SK-N-SH treated with all-trans-retinoic acid at 6 μM for 48 hours (cell line): ENCODE measurements at regions not wholly inside any gene's neighbourhood (a gene's known extent, or its start where the extent isn't known, plus 50 kb on each side); places are given as distances from the start of the nearest gene placed in this dataset.

ENCODE experiments used
- ATAC-seq: fragments of 200-7000 bp; cut with Tn5 transposase; 3 replicates; pipeline ENCODE4 v1.9.1; 2020; ENCODE audit warnings: mild to moderate bottlenecking, moderate library complexity
- BACH2 ChIP-seq: fragments of 250-450 bp; sonication (Bioruptor Pico); IDR thresholded peaks from 2 replicates; pipeline ENCODE4 v1.9.0; 2021; ENCODE audit warnings: mild to moderate bottlenecking, borderline replicate concordance
- CSDC2 ChIP-seq: fragments of 250-450 bp; sonication (Bioruptor Pico); IDR thresholded peaks from 2 replicates; pipeline ENCODE4 v1.5.0; 2020; ENCODE audit warnings: mild to moderate bottlenecking, moderate library complexity
- ESRRG ChIP-seq: fragments of 250-450 bp; sonication (Bioruptor Pico); IDR thresholded peaks from 2 replicates; pipeline ENCODE4 v1.6.1; 2021; ENCODE audit warnings: mild to moderate bottlenecking
- GLIS3 ChIP-seq: fragments of 250-450 bp; sonication (Bioruptor Pico); IDR thresholded peaks from 2 replicates; pipeline ENCODE4 v1.5.0; 2020; ENCODE audit warnings: mild to moderate bottlenecking, moderate library complexity
- ISL1 ChIP-seq: fragments of 250-450 bp; sonication (Bioruptor Pico); IDR thresholded peaks from 2 replicates; pipeline ENCODE4 v2.1.2; 2022; ENCODE audit warnings: mild to moderate bottlenecking, moderate library complexity
- OSR1 ChIP-seq: fragments of 250-450 bp; sonication (Bioruptor Pico); IDR thresholded peaks from 2 replicates; pipeline ENCODE4 v1.8.0; 2022; ENCODE audit warnings: moderate library complexity, mild to moderate bottlenecking, inconsistent platforms
- POU6F1 ChIP-seq: fragments of 250-450 bp; sonication (Bioruptor Pico); IDR thresholded peaks from 2 replicates; pipeline ENCODE4 v1.8.0; 2021; ENCODE audit warnings: low read depth, mild to moderate bottlenecking, moderate library complexity, borderline replicate concordance
- PPARA ChIP-seq: fragments of 250-450 bp; sonication (Bioruptor Pico); IDR thresholded peaks from 2 replicates; pipeline ENCODE4 v1.5.0; 2020; ENCODE audit warnings: mild to moderate bottlenecking, borderline replicate concordance
- RARB ChIP-seq: fragments of 250-450 bp; sonication (Bioruptor Pico); IDR thresholded peaks from 2 replicates; pipeline ENCODE4 v1.8.0; 2021; ENCODE audit warnings: mild to moderate bottlenecking, moderate library complexity
- SNAI2 ChIP-seq: fragments of 250-450 bp; sonication (Bioruptor Pico); IDR thresholded peaks from 2 replicates; pipeline ENCODE4 v1.5.0; 2020; ENCODE audit warnings: mild to moderate bottlenecking, moderate library complexity
- TCF4 ChIP-seq: fragments of 250-450 bp; sonication (Bioruptor Pico); IDR thresholded peaks from 2 replicates; pipeline ENCODE4 v1.8.0; 2021; ENCODE audit warnings: mild to moderate bottlenecking, moderate library complexity, borderline replicate concordance
- TOX ChIP-seq: fragments of 250-450 bp; sonication (Bioruptor Pico); IDR thresholded peaks from 2 replicates; pipeline ENCODE4 v1.8.0; 2021; ENCODE audit warnings: mild to moderate bottlenecking, moderate library complexity, borderline replicate concordance
- TSHZ2 ChIP-seq: fragments of 250-450 bp; sonication (Bioruptor Pico); IDR thresholded peaks from 2 replicates; pipeline ENCODE4 v1.5.0; 2020; ENCODE audit warnings: mild to moderate bottlenecking, moderate library complexity
- ZC3H10 ChIP-seq: fragments of 250-450 bp; sonication (Bioruptor Pico); IDR thresholded peaks from 2 replicates; pipeline ENCODE4 v1.5.1; 2021; ENCODE audit warnings: mild to moderate bottlenecking, moderate library complexity
- ZFP30 ChIP-seq: fragments of 450-650 bp; formaldehyde crosslinking; IDR thresholded peaks from 2 replicates; pipeline ENCODE4 v1.5.0; 2022; ENCODE audit warnings: mild to moderate bottlenecking, moderate library complexity
- ZNF565 ChIP-seq: fragments of 450-650 bp; formaldehyde crosslinking; conservative IDR thresholded peaks from 2 replicates; pipeline ENCODE4 v1.5.0; 2020; ENCODE audit warnings: low read depth, mild to moderate bottlenecking, moderate library complexity
- ZNF70 ChIP-seq: fragments of 450-650 bp; formaldehyde crosslinking; IDR thresholded peaks from 2 replicates; pipeline ENCODE4 v1.5.0; 2020; ENCODE audit warnings: mild to moderate bottlenecking, moderate library complexity
- ZNF8 ChIP-seq: fragments of 450-650 bp; formaldehyde crosslinking; IDR thresholded peaks from 2 replicates; pipeline ENCODE4 v1.5.0; 2020; ENCODE audit warnings: mild to moderate bottlenecking, moderate library complexity
- TF ChIP-seq, protein P1 (sequence below): fragments of 250-450 bp; sonication (Bioruptor Pico); IDR thresholded peaks from 2 replicates; pipeline ENCODE4 v1.8.0; 2020; ENCODE audit warnings: mild to moderate bottlenecking, moderate library complexity, borderline replicate concordance
- TF ChIP-seq, protein P2 (sequence below): fragments of 250-450 bp; sonication (Bioruptor Pico); IDR thresholded peaks from 2 replicates; pipeline ENCODE4 v1.5.1; 2021; ENCODE audit warnings: mild to moderate bottlenecking, moderate library complexity

DNA sequence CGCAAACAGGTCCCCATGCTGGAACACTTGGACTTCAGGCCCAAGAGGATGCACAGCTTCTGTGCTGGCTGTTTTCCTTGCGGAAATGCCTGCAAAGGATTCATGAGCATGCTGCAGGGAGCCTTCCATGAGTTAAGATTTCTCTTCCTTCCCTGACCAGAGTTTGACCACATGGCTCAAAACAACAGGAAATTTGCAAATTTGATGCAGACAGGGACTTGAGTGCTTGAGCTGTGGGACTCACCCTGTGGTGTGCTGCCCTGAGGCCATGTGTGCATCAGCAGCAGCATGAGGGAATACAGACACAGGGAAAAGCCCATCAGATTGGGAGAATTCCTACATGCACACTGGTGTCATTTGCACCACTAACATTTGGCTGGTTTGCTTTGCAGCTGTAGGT is 195.4 kb downstream of the CDC14C start:
- ATAC-seq, result no peak
- no peak for TF ChIP-seq ZNF8 (CRISPR knock-in tag)
- TF ChIP-seq ESRRG (CRISPR knock-in tag), result no peak
- no peak for TF ChIP-seq CSDC2
- TF ChIP-seq PPARA, result no peak
- TF ChIP-seq, protein P1, sequence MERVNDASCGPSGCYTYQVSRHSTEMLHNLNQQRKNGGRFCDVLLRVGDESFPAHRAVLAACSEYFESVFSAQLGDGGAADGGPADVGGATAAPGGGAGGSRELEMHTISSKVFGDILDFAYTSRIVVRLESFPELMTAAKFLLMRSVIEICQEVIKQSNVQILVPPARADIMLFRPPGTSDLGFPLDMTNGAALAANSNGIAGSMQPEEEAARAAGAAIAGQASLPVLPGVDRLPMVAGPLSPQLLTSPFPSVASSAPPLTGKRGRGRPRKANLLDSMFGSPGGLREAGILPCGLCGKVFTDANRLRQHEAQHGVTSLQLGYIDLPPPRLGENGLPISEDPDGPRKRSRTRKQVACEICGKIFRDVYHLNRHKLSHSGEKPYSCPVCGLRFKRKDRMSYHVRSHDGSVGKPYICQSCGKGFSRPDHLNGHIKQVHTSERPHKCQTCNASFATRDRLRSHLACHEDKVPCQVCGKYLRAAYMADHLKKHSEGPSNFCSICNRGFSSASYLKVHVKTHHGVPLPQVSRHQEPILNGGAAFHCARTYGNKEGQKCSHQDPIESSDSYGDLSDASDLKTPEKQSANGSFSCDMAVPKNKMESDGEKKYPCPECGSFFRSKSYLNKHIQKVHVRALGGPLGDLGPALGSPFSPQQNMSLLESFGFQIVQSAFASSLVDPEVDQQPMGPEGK (CRISPR knock-in tag), result no peak
- no peak for TF ChIP-seq OSR1 (CRISPR knock-in tag)
- TF ChIP-seq TSHZ2 (CRISPR knock-in tag), result no peak
- no peak for TF ChIP-seq BACH2
- TF ChIP-seq TCF4 (CRISPR knock-in tag), result no peak
- no peak for TF ChIP-seq GLIS3 (CRISPR knock-in tag)
- no peak for TF ChIP-seq ZFP30 (CRISPR knock-in tag)

DNA sequence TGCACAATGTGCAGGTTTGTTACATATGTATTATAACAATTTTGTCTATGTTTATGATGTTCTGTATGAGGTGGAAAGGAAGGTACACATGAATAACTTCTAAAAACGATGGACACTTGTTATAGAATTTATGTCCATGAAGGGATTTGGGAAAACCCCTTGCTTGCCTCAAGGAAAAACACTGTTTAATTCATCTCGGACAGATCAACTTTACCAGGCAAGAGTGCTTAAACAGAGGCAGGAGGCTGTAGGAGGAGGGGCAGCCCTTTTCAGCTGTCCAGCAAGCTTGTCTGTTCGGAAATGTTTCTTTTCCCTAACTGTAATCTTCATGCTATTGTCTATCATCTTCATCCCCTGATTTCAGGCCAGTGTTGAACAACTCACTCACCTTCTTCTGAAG is 200.9 kb downstream of the CDC14C start:
- TF ChIP-seq CSDC2 (no peak), ZNF565 (no peak), SNAI2 (CRISPR knock-in tag) (no peak), BACH2 (no peak), TOX (CRISPR knock-in tag) (no peak)
- ATAC-seq, result no peak

DNA sequence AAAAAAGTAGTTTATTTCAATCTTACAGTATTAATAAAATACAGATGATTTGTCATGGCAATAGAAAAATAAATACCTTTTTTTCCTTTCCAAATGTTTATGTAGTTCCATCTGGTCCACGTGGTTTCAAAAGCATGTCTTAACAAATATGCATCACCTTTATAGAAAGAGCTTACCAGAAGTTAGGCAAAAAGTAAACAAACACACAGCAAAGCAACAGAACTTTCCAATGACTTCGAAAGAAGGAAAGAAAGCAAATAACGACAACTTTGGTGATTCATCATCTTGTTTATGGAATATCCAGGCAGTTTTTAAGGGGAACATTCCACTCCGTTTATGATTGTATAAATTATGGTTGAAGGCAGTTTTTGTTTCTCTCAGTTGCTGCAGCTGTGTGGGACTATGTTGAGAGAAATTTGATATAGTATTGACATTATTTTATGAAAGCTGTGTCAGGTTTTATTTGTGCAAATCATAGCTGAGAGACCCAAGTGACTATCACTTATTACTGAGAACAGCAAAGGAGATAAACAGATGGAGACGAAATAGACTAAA is 203.1 kb downstream of the CDC14C start:
- no peak for ATAC-seq
- no peak for TF ChIP-seq ISL1 (CRISPR knock-in tag)
- no peak for TF ChIP-seq CSDC2
- no peak for TF ChIP-seq RARB
- no peak for TF ChIP-seq POU6F1 (CRISPR knock-in tag)
- TF ChIP-seq PPARA, result no peak
- TF ChIP-seq ESRRG (CRISPR knock-in tag), result no peak
- TF ChIP-seq OSR1 (CRISPR knock-in tag), result no peak
- TF ChIP-seq TCF4 (CRISPR knock-in tag), result no peak
- TF ChIP-seq ZC3H10 (CRISPR knock-in tag), result no peak
- TF ChIP-seq, protein P2, sequence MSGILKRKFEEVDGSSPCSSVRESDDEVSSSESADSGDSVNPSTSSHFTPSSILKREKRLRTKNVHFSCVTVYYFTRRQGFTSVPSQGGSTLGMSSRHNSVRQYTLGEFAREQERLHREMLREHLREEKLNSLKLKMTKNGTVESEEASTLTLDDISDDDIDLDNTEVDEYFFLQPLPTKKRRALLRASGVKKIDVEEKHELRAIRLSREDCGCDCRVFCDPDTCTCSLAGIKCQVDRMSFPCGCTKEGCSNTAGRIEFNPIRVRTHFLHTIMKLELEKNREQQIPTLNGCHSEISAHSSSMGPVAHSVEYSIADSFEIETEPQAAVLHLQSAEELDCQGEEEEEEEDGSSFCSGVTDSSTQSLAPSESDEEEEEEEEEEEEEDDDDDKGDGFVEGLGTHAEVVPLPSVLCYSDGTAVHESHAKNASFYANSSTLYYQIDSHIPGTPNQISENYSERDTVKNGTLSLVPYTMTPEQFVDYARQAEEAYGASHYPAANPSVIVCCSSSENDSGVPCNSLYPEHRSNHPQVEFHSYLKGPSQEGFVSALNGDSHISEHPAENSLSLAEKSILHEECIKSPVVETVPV (CRISPR knock-in tag), result no peak
- no peak for TF ChIP-seq TSHZ2 (CRISPR knock-in tag)
- no peak for TF ChIP-seq ZNF70 (CRISPR knock-in tag)
- no peak for TF ChIP-seq ZNF8 (CRISPR knock-in tag)
- no peak for TF ChIP-seq ZFP30 (CRISPR knock-in tag)
- TF ChIP-seq GLIS3 (CRISPR knock-in tag), result no peak
